GM23248 (cell line): ENCODE measurements at regions not wholly inside any gene's neighbourhood (a gene's known extent, or its start where the extent isn't known, plus 50 kb on each side); places are given as distances from the start of the nearest gene placed in this dataset.

ENCODE experiments used
- DNase-seq: peaks from one replicate; pipeline ENCODE4 v3.0.0-alpha.2; 2015
- H2AFZ ChIP-seq: fragments of 200-600 bp; sonication (generic); 2 replicates; pipeline ENCODE4 v1.6.1; 2016; ENCODE audit warnings: antibody characterized with exemption
- H3F3A ChIP-seq: fragments of 200-600 bp; sonication (generic); 2 replicates; pipeline ENCODE4 v1.6.1; 2016; ENCODE audit warnings: mild to moderate bottlenecking, antibody characterized with exemption, mixed run types; ENCODE audit not compliant: insufficient read depth
- H3K27ac ChIP-seq: fragments of 200-600 bp; sonication (generic); 2 replicates; pipeline ENCODE4 v1.5.1; 2016; ENCODE audit warnings: mild to moderate bottlenecking
- H3K27me3 ChIP-seq: fragments of 200-600 bp; sonication (generic); replicated peaks from 2 replicates; pipeline ENCODE4 v1.6.1; 2016; ENCODE audit warnings: mild to moderate bottlenecking; ENCODE audit not compliant: insufficient read depth
- H3K36me3 ChIP-seq: fragments of 200-600 bp; sonication (generic); 2 replicates; pipeline ENCODE4 v1.6.1; 2016; ENCODE audit warnings: low read depth, mild to moderate bottlenecking
- H3K4me1 ChIP-seq: fragments of 200-600 bp; sonication (generic); 2 replicates; pipeline ENCODE4 v1.6.1; 2016; ENCODE audit warnings: mild to moderate bottlenecking; ENCODE audit not compliant: insufficient read depth
- H3K4me2 ChIP-seq: fragments of 200-600 bp; sonication (generic); one replicate; pipeline ENCODE4 v1.6.1; 2016; ENCODE audit warnings: mild to moderate bottlenecking; ENCODE audit not compliant: unreplicated experiment
- H3K4me3 ChIP-seq: fragments of 200-600 bp; sonication (generic); 2 replicates; pipeline ENCODE4 v1.5.1; 2016; ENCODE audit warnings: mild to moderate bottlenecking
- H3K79me2 ChIP-seq: fragments of 200-600 bp; sonication (generic); 2 replicates; pipeline ENCODE4 v1.6.1; 2016; ENCODE audit warnings: mild to moderate bottlenecking; ENCODE audit not compliant: insufficient read depth
- H3K9ac ChIP-seq: fragments of 200-600 bp; sonication (generic); 2 replicates; pipeline ENCODE4 v1.6.1; 2016; ENCODE audit warnings: mild to moderate bottlenecking
- H3K9me2 ChIP-seq: fragments of 200-600 bp; sonication (generic); 2 replicates; pipeline ENCODE4 v1.6.1; 2016; ENCODE audit warnings: mixed run types, mild to moderate bottlenecking, moderate library complexity; ENCODE audit not compliant: insufficient read depth
- H3K9me3 ChIP-seq: fragments of 200-600 bp; sonication (generic); one replicate; pipeline ENCODE4 v1.6.1; 2017; ENCODE audit warnings: low read depth
- H4K20me1 ChIP-seq: fragments of 200-600 bp; sonication (generic); 2 replicates; pipeline ENCODE4 v1.6.0; 2016; ENCODE audit not compliant: insufficient read depth
- EZH2 ChIP-seq: fragments of 200-600 bp; sonication (generic); IDR thresholded peaks from 2 replicates; pipeline ENCODE4 v1.6.1; 2018; ENCODE audit warnings: antibody characterized with exemption, mild to moderate bottlenecking; ENCODE audit not compliant: insufficient read depth, poor library complexity, severe bottlenecking
- EZH2phosphoT487 ChIP-seq: fragments of 200-600 bp; sonication (generic); IDR thresholded peaks from 2 replicates; pipeline ENCODE4 v1.6.1; 2018; ENCODE audit warnings: antibody characterized with exemption, moderate library complexity, mild to moderate bottlenecking, low read depth; ENCODE audit not compliant: insufficient read depth
- WGBS, 2 experiments: methylation state at CpG; one replicate each; pipeline ENCODE4 v1.1.6; 2015 to 2017; ENCODE audit warnings: low lambda C conversion rate in 2 of 2, low coverage in 1 of 2; ENCODE audit errors: missing lambda C conversion rate in 2 of 2; 5-methylcytosine and 5-hydroxymethylcytosine counted together
- in situ Hi-C: fragments of 300-500 bp; cut with MboI; formaldehyde crosslinking; loops from 2 replicates; pipeline ENCODE4 v1.15.0; 2020

GRCh38 chr9:79809931-79810330 is 238.2 kb downstream of the TLE4 start:
- Histone ChIP-seq H3K79me2 (no peaks in the 10 kb centered on the region), H3K4me2 (peak overlapping the region; percentile 79), H3K9ac (no peak overlapping the region), H3K27ac (peak overlapping the region; percentile 7; the same call in 1 of the 2 replicates), H3K27me3 (peaks cover 18% of the 10 kb centered on the region), H3K4me1 (peaks cover 33% of the 10 kb centered on the region), H3K9me3 (no peaks in the 10 kb centered on the region), H4K20me1 (no peaks in the 10 kb centered on the region), H3K4me3 (peak overlapping the region; percentile 61), H3F3A (peaks cover 13% of the 10 kb centered on the region; the same call in 1 of the 2 replicates), H2AFZ (no peak overlapping the region), H3K9me2 (no peaks in the 10 kb centered on the region), H3K36me3 (no peaks in the 10 kb centered on the region)
- DNase-seq, result peak; percentile 71
- TF ChIP-seq EZH2 (no peak), EZH2phosphoT487 (no peak)
- WGBS, 2 experiments, result 0 to 2% methylated on average over 1 of the region's 1 CpG
- in situ Hi-C loops, result no loop called here

- Histone ChIP-seq H3K27me3 (peaks cover 16% of the 10 kb centered on the region), H3K79me2 (no peaks in the 10 kb centered on the region), H3K9me3 (no peaks in the 10 kb centered on the region), H3K4me2 (peak overlapping the region; percentile 79), H3F3A (peaks cover 13% of the 10 kb centered on the region; the same call in 1 of the 2 replicates), H3K9ac (no peak overlapping the region), H3K36me3 (no peaks in the 10 kb centered on the region), H3K4me1 (peaks cover 33% of the 10 kb centered on the region), H3K27ac (no peak overlapping the region), H4K20me1 (no peaks in the 10 kb centered on the region), H2AFZ (no peak overlapping the region), H3K4me3 (no peak overlapping the region), H3K9me2 (no peaks in the 10 kb centered on the region)
- WGBS, 2 experiments, result 84 to 86% methylated on average over 2 of the region's 2 CpGs
- in situ Hi-C loops, result no loop called here
- TF ChIP-seq EZH2phosphoT487 (no peak), EZH2 (no peak)
- no peak for DNase-seq
Measured at GRCh38 chr9:79809316-79809876, 237.6 kb downstream of the TLE4 start.

GRCh38 chr9:79807971-79808370 is 236.2 kb downstream of the TLE4 start:
- Histone ChIP-seq H3K9ac (no peak overlapping the region), H3K4me3 (no peak overlapping the region), H3K9me2 (no peaks in the 10 kb centered on the region), H3K36me3 (no peaks in the 10 kb centered on the region), H3K4me1 (peaks cover 31% of the 10 kb centered on the region), H3F3A (peaks cover 11% of the 10 kb centered on the region; the same call in 1 of the 2 replicates), H3K27me3 (peaks cover 12% of the 10 kb centered on the region), H3K79me2 (no peaks in the 10 kb centered on the region), H4K20me1 (no peaks in the 10 kb centered on the region), H2AFZ (no peak overlapping the region), H3K27ac (no peak overlapping the region), H3K9me3 (no peaks in the 10 kb centered on the region), H3K4me2 (no peak overlapping the region)
- WGBS, 2 experiments, result 72 to 75% methylated on average over 2 of the region's 2 CpGs
- in situ Hi-C loops, result no loop called here
- TF ChIP-seq EZH2, result no peak
- DNase-seq, result no peak

- WGBS, 2 experiments, result 65 to 66% methylated on average over 4 of the region's 4 CpGs
- in situ Hi-C loops, result no loop called here
- H3K4me3 ChIP-seq, result no peak overlapping the region
- H3K36me3 ChIP-seq, result no peaks in the 10 kb centered on the region
- H3K9ac ChIP-seq, result no peak overlapping the region
- no peaks in the 10 kb centered on the region for H3K9me2 ChIP-seq
- no peak overlapping the region for H2AFZ ChIP-seq
- H3K27ac ChIP-seq, result no peak overlapping the region
- H3K4me1 ChIP-seq, result peaks cover 17% of the 10 kb centered on the region; the same call in 1 of the 2 replicates
- H3K79me2 ChIP-seq, result no peaks in the 10 kb centered on the region
- no peaks in the 10 kb centered on the region for H4K20me1 ChIP-seq
- TF ChIP-seq EZH2phosphoT487 (no peak), EZH2 (no peak)
- H3F3A ChIP-seq, result peaks cover 8% of the 10 kb centered on the region; the same call in 1 of the 2 replicates
- DNase-seq, result no peak
- no peak overlapping the region for H3K4me2 ChIP-seq
- H3K27me3 ChIP-seq, result peaks cover 16% of the 10 kb centered on the region
- no peaks in the 10 kb centered on the region for H3K9me3 ChIP-seq
Measured at GRCh38 chr9:79806086-79806485, 234.3 kb downstream of the TLE4 start.

- Histone ChIP-seq H3K9me2 (no peaks in the 10 kb centered on the region), H3K9ac (no peak overlapping the region), H3K27me3 (peaks cover 13% of the 10 kb centered on the region; the same call in 1 of the 2 replicates), H4K20me1 (no peaks in the 10 kb centered on the region), H3F3A (no peaks in the 10 kb centered on the region), H2AFZ (no peak overlapping the region), H3K4me2 (no peak overlapping the region), H3K4me1 (no peaks in the 10 kb centered on the region), H3K36me3 (no peaks in the 10 kb centered on the region), H3K27ac (no peak overlapping the region), H3K9me3 (no peaks in the 10 kb centered on the region), H3K4me3 (no peak overlapping the region), H3K79me2 (no peaks in the 10 kb centered on the region)
- DNase-seq, result no peak
- WGBS, 2 experiments, result 41 to 44% methylated on average over 3 of the region's 3 CpGs
- in situ Hi-C loops, result no loop called here
- TF ChIP-seq EZH2phosphoT487 (no peak), EZH2 (no peak)
Measured at GRCh38 chr9:79801459-79801858, 229.7 kb downstream of the TLE4 start.
